Neural progenitor cell (in vitro differentiated cells): ENCODE measurements at regions not wholly inside any gene's neighbourhood (a gene's known extent, or its start where the extent isn't known, plus 50 kb on each side); places are given as distances from the start of the nearest gene placed in this dataset.

Experiments used
- DNase-seq: peaks from one replicate; pipeline ENCODE4 v3.0.0-alpha.2; 2016; ENCODE audit warnings: low spot score
- H2AFZ ChIP-seq: fragments of 200-600 bp; sonication (generic); replicated peaks from 2 replicates; pipeline ENCODE4 v1.6.1; 2016; ENCODE audit warnings: antibody characterized with exemption
- H3F3A ChIP-seq: fragments of 200-600 bp; sonication (generic); 2 replicates; pipeline ENCODE4 v1.6.1; 2016; ENCODE audit warnings: antibody characterized with exemption, low read depth
- H3K27ac ChIP-seq: fragments of 200-600 bp; sonication (generic); 2 replicates; pipeline ENCODE4 v1.5.1; 2016; ENCODE audit warnings: mild to moderate bottlenecking
- H3K27me3 ChIP-seq: fragments of 200-600 bp; sonication (generic); 2 replicates; pipeline ENCODE4 v1.6.1; 2016; ENCODE audit warnings: mild to moderate bottlenecking, moderate library complexity
- H3K36me3 ChIP-seq: fragments of 200-600 bp; sonication (generic); 2 replicates; pipeline ENCODE4 v1.5.1; 2016
- H3K4me1 ChIP-seq: fragments of 200-600 bp; sonication (generic); 2 replicates; pipeline ENCODE4 v1.6.1; 2016; ENCODE audit warnings: mixed run types
- H3K4me2 ChIP-seq: fragments of 200-600 bp; sonication (generic); 2 replicates; pipeline ENCODE4 v1.6.1; 2016
- H3K4me3 ChIP-seq: fragments of 200-600 bp; sonication (generic); 2 replicates; pipeline ENCODE4 v1.5.1; 2016
- H3K79me2 ChIP-seq: fragments of 200-600 bp; sonication (generic); 2 replicates; pipeline ENCODE4 v1.6.1; 2016; ENCODE audit warnings: low read depth
- H3K9ac ChIP-seq: fragments of 200-600 bp; sonication (generic); 2 replicates; pipeline ENCODE4 v1.6.1; 2016
- H3K9me3 ChIP-seq: fragments of 200-600 bp; sonication (generic); 2 replicates; pipeline ENCODE4 v1.5.1; 2016; ENCODE audit warnings: low read depth
- H4K20me1 ChIP-seq: fragments of 200-600 bp; sonication (generic); 2 replicates; pipeline ENCODE4 v1.6.1; 2016; ENCODE audit warnings: low read depth
- H3K27ac Mint-ChIP-seq: 3 replicates; pipeline ENCODE4 v1.8.0; 2021; ENCODE audit warnings: mixed read lengths
- H3K27me3 Mint-ChIP-seq: 2 replicates; pipeline ENCODE4 v1.8.0; 2022; ENCODE audit warnings: low read depth, mild to moderate bottlenecking, inconsistent platforms, moderate library complexity, mixed read lengths; ENCODE audit not compliant: insufficient read depth
- H3K36me3 Mint-ChIP-seq: 3 replicates; pipeline ENCODE4 v1.8.0; 2021; ENCODE audit warnings: mixed read lengths
- H3K4me1 Mint-ChIP-seq: 3 replicates; pipeline ENCODE4 v1.8.0; 2021; ENCODE audit warnings: mixed read lengths
- H3K4me3 Mint-ChIP-seq: 3 replicates; pipeline ENCODE4 v1.8.0; 2021; ENCODE audit warnings: mild to moderate bottlenecking, moderate library complexity, mixed read lengths
- H3K9me3 Mint-ChIP-seq: 3 replicates; pipeline ENCODE4 v1.8.0; 2020; ENCODE audit warnings: mixed read lengths
- EZH2 ChIP-seq: fragments of 200-600 bp; sonication (generic); IDR thresholded peaks from 2 replicates; pipeline ENCODE4 v1.6.1; 2017; ENCODE audit warnings: antibody characterized with exemption, mild to moderate bottlenecking, moderate library complexity
- EZH2phosphoT487 ChIP-seq: fragments of 200-600 bp; sonication (generic); IDR thresholded peaks from 2 replicates; pipeline ENCODE4 v1.6.1; 2017; ENCODE audit warnings: antibody characterized with exemption
- TF ChIP-seq, protein P1 (sequence below): fragments of 200-600 bp; sonication (generic); IDR thresholded peaks from 2 replicates; pipeline ENCODE4 v1.5.1; 2017; ENCODE audit warnings: antibody characterized with exemption, mild to moderate bottlenecking

DNA sequence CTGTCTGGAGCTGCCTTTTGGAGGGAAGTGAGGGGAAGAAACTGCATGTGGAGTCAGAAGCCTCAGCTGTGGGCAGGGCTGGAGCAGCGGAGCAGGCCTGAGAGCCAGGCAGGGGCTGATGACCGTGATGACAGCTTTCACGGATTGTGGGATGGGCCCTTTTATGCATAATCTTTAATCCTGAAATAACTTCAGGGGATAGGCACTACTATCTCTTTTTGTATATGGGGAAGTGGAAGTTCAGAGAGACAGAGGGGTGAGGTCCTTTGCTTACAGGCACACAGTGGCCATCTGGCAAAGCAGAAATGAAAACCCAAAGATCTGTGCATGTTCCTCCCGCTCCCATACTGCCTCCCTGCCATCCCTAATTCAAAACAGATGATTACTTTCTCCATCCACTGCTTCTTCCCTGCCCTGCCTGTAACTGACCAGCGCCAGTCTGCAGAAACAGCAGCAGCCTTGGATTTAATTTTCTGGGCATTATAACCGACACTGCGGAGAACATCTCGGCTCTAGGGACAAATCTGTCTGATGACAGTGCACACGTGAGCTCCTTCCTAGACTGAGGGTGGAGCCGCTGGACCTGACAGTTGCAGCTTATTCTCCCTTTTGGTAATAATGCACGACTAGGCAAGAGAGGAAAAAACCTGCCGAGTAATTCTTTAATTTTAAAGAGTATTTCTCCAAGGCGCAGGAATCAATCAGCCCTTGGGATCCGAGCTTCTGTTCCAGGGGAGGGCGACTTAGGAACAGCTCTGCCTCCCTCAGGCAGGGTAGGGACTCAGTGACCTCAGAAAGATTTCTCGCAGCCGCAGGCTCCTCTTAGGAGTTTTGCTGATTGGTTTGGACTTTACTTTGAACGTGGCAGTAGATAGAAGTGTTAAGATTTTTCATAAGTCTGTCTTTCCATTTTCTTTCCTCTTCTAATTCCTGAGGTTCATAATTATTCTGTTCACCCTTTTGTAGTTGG, 95.4 kb downstream of the UTP18 start:
- Mint-ChIP-seq H3K4me1 (peaks cover 15% of the 10 kb centered on the region), H3K27me3 (peaks cover 3% of the 10 kb centered on the region), H3K27ac (no peak overlapping the region), H3K9me3 (no peaks in the 10 kb centered on the region), H3K4me3 (no peak overlapping the region), H3K36me3 (no peaks in the 10 kb centered on the region)
- Histone ChIP-seq H2AFZ (no peak overlapping the region), H3K36me3 (no peaks in the 10 kb centered on the region), H3K9me3 (no peaks in the 10 kb centered on the region), H3K4me1 (peaks cover 7% of the 10 kb centered on the region), H3K79me2 (no peaks in the 10 kb centered on the region), H3F3A (peaks cover 9% of the 10 kb centered on the region), H3K27ac (no peak overlapping the region), H3K4me3 (no peak overlapping the region), H4K20me1 (no peaks in the 10 kb centered on the region), H3K27me3 (no peaks in the 10 kb centered on the region), H3K9ac (no peak overlapping the region), H3K4me2 (no peak overlapping the region)
- DNase-seq = no peak
- no peak for TF ChIP-seq EZH2
- no peak for TF ChIP-seq EZH2phosphoT487
- TF ChIP-seq, protein P1, sequence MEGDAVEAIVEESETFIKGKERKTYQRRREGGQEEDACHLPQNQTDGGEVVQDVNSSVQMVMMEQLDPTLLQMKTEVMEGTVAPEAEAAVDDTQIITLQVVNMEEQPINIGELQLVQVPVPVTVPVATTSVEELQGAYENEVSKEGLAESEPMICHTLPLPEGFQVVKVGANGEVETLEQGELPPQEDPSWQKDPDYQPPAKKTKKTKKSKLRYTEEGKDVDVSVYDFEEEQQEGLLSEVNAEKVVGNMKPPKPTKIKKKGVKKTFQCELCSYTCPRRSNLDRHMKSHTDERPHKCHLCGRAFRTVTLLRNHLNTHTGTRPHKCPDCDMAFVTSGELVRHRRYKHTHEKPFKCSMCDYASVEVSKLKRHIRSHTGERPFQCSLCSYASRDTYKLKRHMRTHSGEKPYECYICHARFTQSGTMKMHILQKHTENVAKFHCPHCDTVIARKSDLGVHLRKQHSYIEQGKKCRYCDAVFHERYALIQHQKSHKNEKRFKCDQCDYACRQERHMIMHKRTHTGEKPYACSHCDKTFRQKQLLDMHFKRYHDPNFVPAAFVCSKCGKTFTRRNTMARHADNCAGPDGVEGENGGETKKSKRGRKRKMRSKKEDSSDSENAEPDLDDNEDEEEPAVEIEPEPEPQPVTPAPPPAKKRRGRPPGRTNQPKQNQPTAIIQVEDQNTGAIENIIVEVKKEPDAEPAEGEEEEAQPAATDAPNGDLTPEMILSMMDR = no peak

DNA sequence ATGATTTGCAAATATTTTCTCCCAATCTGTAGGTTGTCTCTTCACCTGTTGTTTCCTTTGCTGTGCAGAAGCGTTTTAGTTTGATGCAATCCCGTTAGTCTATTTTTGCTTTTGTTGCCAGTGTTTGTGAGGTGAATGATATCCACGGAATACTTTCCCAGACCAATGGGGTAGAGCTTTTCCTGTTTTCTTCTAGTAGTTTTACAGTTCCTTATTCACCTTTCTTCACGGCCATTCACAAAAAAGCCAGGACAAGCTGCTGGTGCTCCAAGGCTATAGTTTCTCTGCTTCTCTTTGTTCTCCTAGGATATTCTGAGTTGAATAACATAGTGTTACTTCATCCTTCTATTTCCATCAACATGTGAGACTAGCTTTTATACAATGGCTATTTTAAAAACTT, 98.7 kb downstream of the UTP18 start:
- H3K4me2 ChIP-seq = no peak overlapping the region

DNA sequence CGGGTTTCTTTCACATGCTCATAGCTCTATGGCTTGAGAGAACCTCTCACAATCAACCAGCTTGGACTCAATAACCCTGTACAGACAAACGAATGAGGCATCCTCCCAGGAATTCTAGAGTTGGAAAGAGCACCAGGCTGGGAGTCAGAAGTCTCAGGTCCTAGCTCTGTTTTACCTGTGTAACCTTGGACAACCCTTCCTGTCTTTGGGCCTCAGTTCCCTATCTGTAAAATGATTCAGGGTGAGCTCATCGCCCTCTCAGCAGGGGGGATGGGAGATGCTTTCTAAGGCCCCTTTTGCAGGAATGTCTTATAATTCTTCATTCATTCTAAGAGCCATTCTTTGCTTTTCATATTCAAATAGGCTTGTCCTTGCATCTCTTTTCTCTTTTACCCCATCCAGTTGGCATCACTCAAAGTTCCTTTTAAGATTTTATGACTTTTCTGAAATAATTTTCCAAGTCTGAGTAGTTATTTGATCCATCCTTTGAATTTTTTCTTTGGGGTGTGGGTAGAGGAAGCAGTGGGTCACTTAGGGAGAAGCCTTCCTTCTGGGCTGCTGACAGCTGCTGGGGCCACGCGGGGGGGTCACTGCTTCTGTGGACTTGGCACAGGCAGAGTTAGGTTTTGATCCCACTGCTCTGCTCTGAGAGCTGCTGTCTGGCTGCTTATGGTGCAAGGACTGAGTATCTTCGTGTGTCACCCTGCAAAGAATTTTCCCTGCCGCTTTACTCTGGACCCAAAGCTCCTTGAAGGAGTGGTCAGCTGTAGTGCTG, 102.7 kb downstream of the UTP18 start:
- peaks cover 15% of the 10 kb centered on the region for H3K4me1 Mint-ChIP-seq
- peaks cover 5% of the 10 kb centered on the region for H3K27me3 Mint-ChIP-seq
- Histone ChIP-seq H3K79me2 (no peaks in the 10 kb centered on the region), H3K36me3 (no peaks in the 10 kb centered on the region), H3F3A (no peaks in the 10 kb centered on the region), H3K27me3 (no peaks in the 10 kb centered on the region), H3K9ac (no peak overlapping the region), H3K4me3 (no peak overlapping the region), H2AFZ (no peak overlapping the region), H3K9me3 (no peaks in the 10 kb centered on the region), H4K20me1 (no peaks in the 10 kb centered on the region), H3K4me1 (peaks cover 6% of the 10 kb centered on the region), H3K4me2 (peak overlapping the region; percentile 4), H3K27ac (no peak overlapping the region)
- no peak for DNase-seq
- no peak overlapping the region for H3K4me3 Mint-ChIP-seq
- no peak for TF ChIP-seq EZH2phosphoT487
- no peak for TF ChIP-seq EZH2
- TF ChIP-seq, protein P1 = no peak
- no peak overlapping the region for H3K27ac Mint-ChIP-seq
- H3K9me3 Mint-ChIP-seq = peaks cover 2% of the 10 kb centered on the region
- H3K36me3 Mint-ChIP-seq = no peaks in the 10 kb centered on the region

More for the DNA sequence above, 98.7 kb downstream of the UTP18 start:
- Mint-ChIP-seq H3K9me3 (no peaks in the 10 kb centered on the region), H3K4me3 (no peak overlapping the region), H3K27me3 (peaks cover 3% of the 10 kb centered on the region), H3K36me3 (no peaks in the 10 kb centered on the region), H3K27ac (no peak overlapping the region), H3K4me1 (peaks cover 21% of the 10 kb centered on the region)
- no peak overlapping the region for H3K27ac ChIP-seq
- H3F3A ChIP-seq = no peaks in the 10 kb centered on the region
- H3K9me3 ChIP-seq = no peaks in the 10 kb centered on the region
- H3K79me2 ChIP-seq = no peaks in the 10 kb centered on the region
- H3K36me3 ChIP-seq = no peaks in the 10 kb centered on the region
- TF ChIP-seq EZH2phosphoT487 = no peak
- no peak for TF ChIP-seq EZH2
- TF ChIP-seq, protein P1 = no peak
- H3K9ac ChIP-seq = no peak overlapping the region
- H3K4me3 ChIP-seq = no peak overlapping the region
- DNase-seq = no peak
- H3K4me1 ChIP-seq = peaks cover 6% of the 10 kb centered on the region
- H4K20me1 ChIP-seq = no peaks in the 10 kb centered on the region
- no peaks in the 10 kb centered on the region for H3K27me3 ChIP-seq
- no peak overlapping the region for H2AFZ ChIP-seq
